ENCODE measurements at regions not wholly inside any gene's neighbourhood (a gene's known extent, or its start where the extent isn't known, plus 50 kb on each side); places are given as distances from the start of the nearest gene placed in this dataset.

GRCh38 chr14:40282196-40282595 is 850.0 kb upstream of the FBXO33 start:
- no peak for DNase-seq (ENCODE audit: insufficient read length, low spot score)
- no peak for TF ChIP-seq CTCF (IDR thresholded peaks at IDR 0.05; ENCODE audit: insufficient read depth, missing control alignments)
- FAIRE-seq, result no peak

DNA sequence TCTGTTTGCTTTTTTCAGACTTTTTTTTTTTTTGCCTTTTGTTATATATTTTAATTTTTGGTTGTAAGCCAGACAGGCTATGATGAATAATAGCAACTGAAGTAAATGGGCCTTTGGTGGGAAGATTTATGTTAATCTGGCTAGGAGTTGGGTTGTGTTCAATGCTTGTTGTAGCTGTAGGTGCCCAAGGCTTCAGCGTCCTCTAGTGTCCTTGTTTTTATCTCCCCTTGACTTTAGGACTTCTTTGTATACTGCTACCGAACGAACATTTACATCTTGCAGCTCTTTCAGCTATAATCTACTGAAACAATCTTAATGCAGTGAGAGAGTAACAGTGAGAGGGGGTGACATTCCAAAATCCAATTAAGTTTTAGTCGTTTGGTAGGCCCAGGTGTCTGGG is 848.4 kb upstream of the FBXO33 start:
- no peak for FAIRE-seq
- no peak for DNase-seq (ENCODE audit: insufficient read length, low spot score)

GRCh38 chr14:40273417-40273816 is 841.2 kb upstream of the FBXO33 start:
- FAIRE-seq (no peak), DNase-seq (ENCODE audit: insufficient read length, low spot score) (no peak)
- TF ChIP-seq CTCF (IDR thresholded peaks at IDR 0.05; ENCODE audit: insufficient read depth, missing control alignments), result no peak

More for the DNA sequence above, 848.4 kb upstream of the FBXO33 start:
- TF ChIP-seq CTCF (IDR thresholded peaks at IDR 0.05; ENCODE audit: insufficient read depth, missing control alignments), result peak; percentile 16

GRCh38 chr14:40271480-40271879 is 839.2 kb upstream of the FBXO33 start:
- no peak for TF ChIP-seq CTCF (IDR thresholded peaks at IDR 0.05; ENCODE audit: insufficient read depth, missing control alignments)
- DNase-seq (ENCODE audit: insufficient read length, low spot score) (no peak), FAIRE-seq (no peak)

DNA sequence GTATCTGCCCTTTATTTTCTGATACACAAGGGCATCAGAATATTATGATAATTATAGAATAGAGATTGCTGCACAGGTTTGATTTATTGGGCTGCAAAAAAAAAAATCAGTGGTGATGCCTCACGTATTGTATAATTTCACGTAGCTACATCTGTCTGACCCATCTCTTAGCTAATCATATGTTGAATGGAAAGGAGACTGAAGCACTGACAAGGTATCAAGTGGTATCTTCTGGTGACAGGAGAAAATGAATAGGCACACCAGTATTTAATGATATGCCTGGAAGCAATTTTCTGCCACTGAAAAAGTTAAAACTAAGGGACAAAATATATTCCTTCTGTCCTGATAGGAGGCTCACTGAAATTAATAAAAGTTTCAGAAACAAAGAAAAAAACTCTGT is 837.2 kb upstream of the FBXO33 start:
- no peak for TF ChIP-seq CTCF (IDR thresholded peaks at IDR 0.05; ENCODE audit: insufficient read depth, missing control alignments)
- DNase-seq (ENCODE audit: insufficient read length, low spot score) (no peak), FAIRE-seq (no peak)

GRCh38 chr14:40268236-40268635 is 836.0 kb upstream of the FBXO33 start:
- no peak for DNase-seq (ENCODE audit: insufficient read length, low spot score)
- no peak for FAIRE-seq
- TF ChIP-seq CTCF (IDR thresholded peaks at IDR 0.05; ENCODE audit: insufficient read depth, missing control alignments), result no peak

- no peak for TF ChIP-seq CTCF (IDR thresholded peaks at IDR 0.05; ENCODE audit: insufficient read depth, missing control alignments)
- FAIRE-seq (no peak), DNase-seq (ENCODE audit: insufficient read length, low spot score) (no peak)
These were observed 832.9 kb upstream of the FBXO33 start for GRCh38 chr14:40265096-40265495.
